Neural progenitor cell (in vitro differentiated cells): ENCODE measurements at regions not wholly inside any gene's neighbourhood (a gene's known extent, or its start where the extent isn't known, plus 50 kb on each side); places are given as distances from the start of the nearest gene placed in this dataset.

Experiments
- CTCF ChIP-seq: fragments of 200-600 bp; sonication (generic); IDR thresholded peaks from 2 replicates; pipeline ENCODE4 v1.5.1; 2017; ENCODE audit warnings: antibody characterized with exemption, mild to moderate bottlenecking
- EZH2 ChIP-seq: fragments of 200-600 bp; sonication (generic); IDR thresholded peaks from 2 replicates; pipeline ENCODE4 v1.6.1; 2017; ENCODE audit warnings: antibody characterized with exemption, mild to moderate bottlenecking, moderate library complexity
- EZH2phosphoT487 ChIP-seq: fragments of 200-600 bp; sonication (generic); IDR thresholded peaks from 2 replicates; pipeline ENCODE4 v1.6.1; 2017; ENCODE audit warnings: antibody characterized with exemption

GRCh38 chr1:184811439-184812111, 56.9 kb upstream of the EDEM3 start:
- TF ChIP-seq CTCF (no peak), EZH2 (no peak), EZH2phosphoT487 (no peak)
